Activated naive CD4-positive, alpha-beta T cell (primary cell): ENCODE measurements at regions not wholly inside any gene's neighbourhood (a gene's known extent, or its start where the extent isn't known, plus 50 kb on each side); places are given as distances from the start of the nearest gene placed in this dataset.
"Not testable (repeated sequence)": the region's sequence is repeated elsewhere in the genome, so short reads cannot be mapped to it uniquely, and the experiment has no call there.

Experiments
- DNase-seq, 4 experiments: peaks; one replicate each; lab custom pipeline; 2025; lab: John Stamatoyannopoulos, UW

DNA sequence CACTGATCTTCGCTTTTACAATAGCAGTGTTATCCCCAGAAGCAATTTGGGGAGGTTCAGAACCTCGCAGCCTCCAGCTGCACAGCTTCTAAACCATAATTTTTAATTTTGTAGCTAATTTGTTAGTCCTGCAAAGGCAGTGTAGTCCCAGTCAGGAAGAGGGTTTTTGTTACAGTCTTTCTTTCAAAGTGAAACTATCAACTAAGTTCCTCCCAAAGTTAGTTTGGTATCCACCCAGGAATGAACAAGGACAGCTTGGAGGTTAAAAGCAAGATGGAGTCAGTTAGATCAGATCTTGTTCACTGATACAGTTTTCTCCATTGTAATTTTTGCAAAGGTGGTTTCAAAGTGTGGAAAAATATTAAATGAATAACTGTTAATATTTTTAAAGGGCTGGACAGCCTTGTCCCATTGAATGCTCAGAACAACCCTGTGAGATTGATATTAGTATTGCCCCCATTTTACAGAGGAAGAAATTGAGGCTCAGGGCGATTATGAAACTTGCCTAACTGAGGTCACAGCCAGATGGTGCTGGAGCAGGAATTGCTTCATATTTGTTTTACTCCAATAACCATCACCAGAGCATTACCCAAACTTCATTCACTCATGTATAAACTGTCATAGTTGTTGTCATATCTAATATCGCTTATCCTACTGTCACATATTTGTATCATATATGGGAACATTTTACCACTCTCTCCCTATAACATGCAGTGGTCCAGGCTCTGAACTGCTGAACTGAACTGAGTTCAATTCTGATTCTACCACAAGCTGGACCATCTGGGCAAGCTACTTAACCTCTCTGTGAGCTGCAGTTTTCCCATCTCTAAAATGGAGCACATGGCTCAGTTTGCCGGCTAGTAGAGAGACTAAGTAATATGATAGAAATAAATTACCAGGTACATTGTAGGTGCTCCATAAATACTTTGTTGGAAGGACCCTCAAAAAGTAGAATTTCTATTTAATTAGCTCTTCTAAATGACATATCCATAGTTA is 213.8 kb downstream of the BCAS1 start:
- DNase-seq = no peak

DNA sequence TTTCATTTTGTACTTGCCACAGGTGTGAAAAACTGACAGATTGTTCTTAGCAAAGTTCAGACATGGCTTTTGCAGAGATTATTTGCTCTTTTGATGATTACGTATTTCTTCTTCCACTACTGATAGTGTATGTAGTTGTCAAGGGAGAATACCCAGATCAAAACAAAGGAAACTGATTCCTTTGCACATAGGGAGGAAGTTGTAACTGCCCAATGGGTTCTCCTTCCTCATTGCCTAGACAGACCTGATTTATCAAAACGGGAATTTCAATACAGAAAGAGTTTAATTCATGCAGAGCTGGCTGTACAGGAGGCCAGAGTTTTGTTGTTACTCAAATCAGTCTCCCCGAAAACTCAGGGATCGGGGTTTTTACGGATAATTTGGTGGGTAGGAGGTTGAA is 214.7 kb downstream of the BCAS1 start:
- no peak for DNase-seq

DNA sequence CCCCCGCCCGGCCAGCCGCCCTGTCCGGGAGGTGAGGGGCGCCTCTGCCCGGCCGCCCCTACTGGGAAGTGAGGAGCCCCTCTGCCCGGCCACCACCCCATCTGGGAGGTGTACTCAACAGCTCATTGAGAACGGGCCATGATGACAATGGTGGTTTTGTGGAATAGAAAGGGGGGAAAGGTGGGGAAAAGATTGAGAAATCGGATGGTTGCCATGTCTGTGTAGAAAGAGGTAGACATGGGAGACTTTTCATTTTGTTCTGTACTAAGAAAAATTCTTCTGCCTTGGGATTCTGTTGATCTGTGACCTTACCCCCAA is 215.8 kb downstream of the BCAS1 start:
- DNase-seq = not testable (repeated sequence)

DNA sequence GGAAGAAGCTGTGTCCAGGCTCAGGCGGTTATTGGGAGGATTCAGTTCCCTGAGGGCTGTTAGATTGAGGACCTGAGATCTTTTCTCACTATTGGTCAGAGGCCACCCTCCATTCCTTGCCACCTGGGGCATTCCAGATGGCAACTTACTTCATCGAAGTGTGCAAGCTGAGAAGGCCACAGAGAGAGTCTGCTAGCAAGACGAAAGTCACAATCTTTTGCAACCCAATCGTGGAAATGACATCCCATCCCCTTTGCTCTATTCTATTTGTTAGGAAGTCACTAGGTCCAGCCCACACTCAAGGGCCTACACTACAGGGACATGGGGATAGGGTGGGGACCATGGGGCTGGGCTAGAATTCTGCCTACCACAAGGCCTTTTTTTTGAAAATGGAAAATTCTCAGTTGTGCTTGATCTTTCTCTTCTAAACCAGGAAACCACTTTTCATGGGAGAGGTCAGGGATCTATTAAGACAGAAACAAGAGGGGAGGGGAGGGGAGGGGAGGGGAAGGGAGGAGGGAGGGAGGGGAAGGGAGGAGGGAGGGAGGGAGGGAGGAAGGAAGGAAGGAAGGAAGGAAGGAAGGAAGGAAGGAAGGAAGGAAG is 217.2 kb downstream of the BCAS1 start:
- DNase-seq = no peak

DNA sequence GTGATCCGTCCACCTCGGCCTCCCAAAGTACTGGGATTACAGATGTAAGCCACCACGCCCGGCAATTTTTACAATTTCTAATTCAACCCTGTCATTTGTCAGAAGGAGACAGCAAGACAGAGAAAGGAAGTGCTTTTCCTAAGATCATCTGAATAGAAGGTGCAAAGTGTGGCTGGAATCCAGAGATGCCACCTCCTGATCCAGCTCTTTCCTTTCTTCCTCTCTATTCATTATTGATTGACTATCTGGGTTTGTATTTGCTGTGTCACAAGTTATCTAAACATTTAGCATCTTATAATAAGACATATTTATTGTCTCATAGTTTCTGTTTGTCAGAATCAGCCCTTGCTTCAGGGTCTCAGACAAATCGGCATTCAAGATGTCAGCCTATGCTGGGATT is 217.7 kb downstream of the BCAS1 start:
- no peak for DNase-seq

DNA sequence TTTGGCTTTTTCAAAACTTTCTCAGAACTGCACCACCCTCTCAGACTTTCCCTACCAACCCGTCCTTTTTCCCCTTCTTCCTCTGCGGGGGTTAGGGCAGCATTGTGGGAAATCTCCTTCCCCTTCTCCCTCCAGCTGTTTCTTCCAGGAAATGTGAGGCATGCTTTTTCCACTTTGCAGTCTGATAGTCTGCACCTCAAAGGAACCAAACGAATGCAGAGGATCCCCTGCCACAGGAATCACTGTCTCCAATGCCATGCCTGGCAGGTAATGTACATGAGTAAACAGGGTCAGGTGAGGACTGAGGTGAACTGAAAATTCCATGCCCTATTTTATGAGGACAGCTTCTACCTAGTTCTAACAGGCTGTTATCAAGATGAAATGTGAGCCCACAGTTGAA is 218.4 kb downstream of the BCAS1 start:
- no peak for DNase-seq

DNA sequence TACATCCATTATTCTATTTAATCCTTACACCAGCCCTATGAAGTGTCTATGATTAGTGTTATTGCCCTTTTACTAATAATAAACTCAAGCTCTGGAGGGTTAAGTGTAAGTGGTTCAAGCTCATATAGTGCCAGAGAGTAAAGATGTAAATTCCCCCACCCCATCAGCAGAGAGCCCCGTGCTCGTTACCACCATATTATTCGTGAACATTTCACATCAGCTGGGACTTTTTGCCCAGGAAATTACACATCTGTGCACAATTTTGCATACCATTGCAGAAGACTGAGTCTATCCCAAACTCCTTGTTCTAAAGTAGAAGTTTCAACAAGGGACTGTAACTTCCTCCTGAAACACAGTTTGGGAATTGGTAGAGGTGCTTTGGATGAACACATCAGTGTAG is 220.1 kb downstream of the BCAS1 start:
- DNase-seq = no peak

DNA sequence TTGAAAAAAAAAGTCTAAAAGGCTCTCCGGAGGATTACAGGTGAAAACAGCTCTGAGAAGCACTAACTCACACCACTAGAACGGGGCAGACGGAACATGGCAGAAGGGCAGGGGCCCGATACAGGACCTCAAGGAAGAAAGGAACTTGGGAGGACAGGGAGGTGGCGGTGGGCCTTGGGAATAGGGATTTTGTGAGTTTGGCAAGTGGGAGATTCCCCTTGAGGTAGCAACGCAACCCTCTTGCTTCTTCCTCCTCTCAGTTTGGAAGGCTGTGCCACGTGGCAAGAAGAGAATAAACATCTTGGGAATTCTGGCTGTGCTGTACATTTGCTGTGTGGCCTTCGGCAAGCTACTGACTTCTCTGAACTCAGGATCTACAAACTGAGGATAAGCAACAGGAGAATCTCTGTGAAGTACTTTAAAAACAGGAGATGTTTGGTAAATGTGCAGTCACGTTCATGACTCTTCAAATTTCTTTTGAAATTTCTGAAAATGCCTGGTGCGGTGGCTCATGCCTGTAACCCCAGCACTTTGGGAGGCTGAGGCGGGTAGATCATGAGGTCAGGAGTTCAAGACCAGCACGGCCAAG is 220.8 kb downstream of the BCAS1 start:
- DNase-seq = no peak

DNA sequence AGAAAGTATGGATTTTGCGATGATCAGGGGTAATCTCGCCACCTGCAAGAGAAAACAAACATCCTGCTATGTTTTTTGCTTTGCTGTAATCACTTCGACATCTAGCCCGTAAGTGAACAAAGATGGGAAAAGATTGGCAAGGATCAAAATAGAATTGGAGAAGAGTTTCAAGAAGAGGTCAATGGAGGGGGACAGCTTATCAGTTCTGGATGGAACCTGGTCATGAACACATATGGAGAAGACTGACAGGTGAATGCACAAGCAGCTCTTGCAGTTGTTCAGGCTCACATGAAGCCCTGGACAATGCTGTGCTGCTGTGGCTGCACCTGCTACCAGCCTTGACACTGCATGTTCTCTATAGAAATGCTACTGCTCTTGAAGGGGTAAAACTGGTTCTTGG is 222.1 kb downstream of the BCAS1 start:
- no peak for DNase-seq

DNA sequence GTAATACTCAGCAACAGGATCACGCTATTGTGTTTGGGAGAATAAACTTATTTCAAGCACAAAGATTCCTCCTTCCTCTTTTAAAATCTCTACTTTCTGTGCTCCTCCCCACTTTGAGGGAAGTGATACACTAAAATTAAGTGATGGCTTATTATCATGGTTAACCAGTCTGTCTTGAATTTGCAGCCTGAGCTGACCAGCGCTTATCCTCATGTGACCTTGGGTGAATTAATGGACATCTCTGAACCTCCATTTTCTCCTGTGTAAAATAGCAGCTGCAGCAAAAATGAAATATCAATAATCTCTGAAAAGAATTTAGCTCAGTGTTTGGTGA is 222.6 kb downstream of the BCAS1 start:
- DNase-seq = no peak

DNA sequence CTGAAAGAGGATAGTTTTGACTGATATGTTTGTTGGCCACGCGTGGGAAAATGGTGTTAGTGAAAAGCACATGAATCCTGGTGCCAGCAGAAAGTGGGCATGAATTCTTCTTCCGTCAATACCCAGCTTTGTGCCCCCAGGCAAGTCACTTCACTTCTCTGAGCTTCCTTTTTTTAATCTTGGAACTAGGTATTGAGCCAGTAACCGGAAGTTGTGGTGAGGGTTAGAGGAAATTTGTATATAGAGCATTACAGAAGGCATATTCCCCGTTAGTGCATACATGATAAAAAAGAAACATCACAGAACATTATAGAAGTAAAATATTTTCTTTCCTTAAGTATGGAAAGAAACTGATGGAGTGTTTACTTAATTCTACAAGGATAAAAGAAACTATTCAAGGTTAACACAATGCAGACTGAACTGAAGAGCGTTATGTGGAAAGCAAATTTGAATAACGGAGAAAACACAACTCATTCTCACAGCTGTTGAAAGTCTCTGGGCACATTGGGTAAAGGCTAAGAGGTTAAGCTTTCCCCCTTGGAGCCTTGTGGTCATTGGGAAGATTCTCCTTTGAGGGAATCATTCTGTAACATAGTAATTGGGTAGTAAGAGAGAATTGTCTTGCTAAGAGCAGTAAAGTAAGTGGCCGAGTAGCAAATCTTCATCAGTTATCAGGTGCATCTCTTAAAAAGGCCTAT is 223.1 kb downstream of the BCAS1 start:
- DNase-seq = no peak

DNA sequence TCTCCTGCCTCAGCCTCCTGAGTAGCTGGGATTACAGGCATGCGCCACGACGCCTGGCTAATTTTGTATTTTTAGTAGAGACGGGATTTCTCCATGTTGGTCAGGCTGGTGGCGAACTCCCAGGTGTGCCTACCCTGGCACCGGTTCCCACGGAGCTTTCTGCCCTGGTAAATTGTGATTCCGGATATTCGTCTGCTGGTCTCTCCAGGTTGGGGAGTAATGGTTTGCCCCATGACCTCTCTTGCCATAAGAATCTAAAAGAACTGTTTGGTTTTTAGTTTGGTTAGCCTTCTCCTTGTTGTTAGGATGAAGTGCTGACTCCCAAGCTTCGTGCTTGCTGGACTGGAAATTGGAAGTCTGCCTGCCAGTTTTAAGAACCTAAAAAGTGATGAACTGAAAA is 223.8 kb downstream of the BCAS1 start:
- DNase-seq = no peak

DNA sequence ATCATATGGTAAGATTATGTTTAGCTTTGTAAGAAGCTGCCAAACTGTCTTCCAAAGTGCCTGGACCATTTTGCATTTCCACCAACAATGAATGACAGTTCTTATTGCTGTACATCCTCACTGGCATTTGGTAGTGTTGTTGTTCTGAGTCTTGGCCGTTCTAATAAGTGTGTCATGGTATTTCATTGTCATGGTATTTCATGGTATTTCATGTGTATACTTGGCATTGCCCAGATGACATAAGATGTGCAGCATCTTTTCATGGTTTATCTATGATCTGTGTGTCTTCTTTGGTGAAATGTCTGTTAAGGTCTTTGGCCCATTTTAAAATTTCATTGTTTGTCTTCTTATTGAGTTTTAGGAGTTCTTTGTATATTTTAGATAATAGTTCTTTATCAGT is 224.4 kb downstream of the BCAS1 start:
- DNase-seq = no peak

DNA sequence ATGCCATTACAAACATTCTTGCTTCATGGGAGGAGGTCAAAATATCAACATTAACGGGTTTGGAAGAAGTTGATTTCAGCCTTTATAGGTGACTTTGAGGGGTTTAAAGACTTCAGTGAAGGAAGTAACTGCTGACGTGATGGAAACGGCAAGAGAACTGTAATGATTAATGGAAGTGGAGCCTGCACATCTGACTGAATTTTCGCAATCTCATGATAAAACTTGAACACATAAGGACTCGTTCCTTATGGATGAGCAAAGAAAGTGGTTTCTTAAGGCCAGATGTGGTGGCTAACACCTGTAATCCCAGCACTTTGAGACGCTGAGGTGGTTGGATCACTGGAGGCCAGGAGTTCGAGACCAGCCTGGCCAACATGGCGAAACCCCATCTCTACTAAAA is 226.1 kb downstream of the BCAS1 start:
- DNase-seq = no peak

DNA sequence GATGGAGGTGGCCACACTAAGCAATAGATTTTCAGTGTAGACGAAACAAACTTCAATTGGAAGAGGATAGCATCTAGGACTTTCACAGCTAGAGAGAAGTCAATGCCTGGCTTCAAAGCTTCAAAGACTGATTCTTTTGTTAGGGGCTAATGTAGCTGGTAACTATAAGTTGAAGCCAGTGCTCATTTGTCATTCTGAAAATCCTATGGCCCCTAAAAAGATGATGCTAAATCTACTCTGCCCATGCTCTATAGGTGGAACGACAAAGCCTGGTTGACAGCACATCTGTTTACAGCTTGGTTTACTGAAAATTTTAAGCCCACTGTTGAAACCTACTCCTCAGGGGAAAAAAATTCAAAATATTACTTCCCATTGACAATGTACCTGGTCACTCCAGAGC is 226.7 kb downstream of the BCAS1 start:
- no peak for DNase-seq

DNA sequence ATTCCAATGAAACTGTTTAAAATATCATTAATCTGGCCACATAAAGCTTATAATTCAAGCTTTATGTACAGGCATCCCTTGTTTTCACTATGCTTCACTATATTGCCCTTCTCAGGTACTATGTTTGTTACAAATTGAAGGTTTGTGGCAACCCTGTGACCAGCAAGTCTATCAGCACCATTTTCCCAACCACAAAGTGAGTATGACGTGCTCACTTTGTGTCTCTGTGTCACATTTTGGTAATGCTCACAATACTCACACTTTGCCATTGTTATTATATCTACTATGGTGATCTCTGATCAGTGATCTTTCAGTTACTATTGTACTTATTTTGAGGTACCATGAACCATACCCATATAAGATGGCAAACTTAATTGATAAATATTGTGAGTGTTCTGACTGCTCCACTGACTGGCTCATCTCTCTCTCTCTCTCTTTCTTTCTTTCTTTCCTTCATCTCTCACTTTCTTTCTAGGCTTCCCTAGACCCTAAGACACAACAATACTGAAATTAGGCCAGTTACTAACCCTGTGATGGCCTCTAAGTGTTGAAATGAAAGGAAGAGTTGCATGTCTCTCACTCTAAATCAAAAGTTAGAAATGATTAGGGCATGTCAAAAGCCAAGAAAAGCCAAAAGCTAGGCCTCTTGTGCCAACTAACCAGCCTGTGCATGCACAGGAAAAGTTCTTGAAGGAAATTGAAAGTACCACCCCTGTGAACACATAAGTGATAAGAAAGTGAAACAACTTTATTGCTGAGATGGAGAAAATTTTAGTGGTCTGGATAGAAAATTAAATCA is 227.9 kb downstream of the BCAS1 start:
- DNase-seq = no peak

DNA sequence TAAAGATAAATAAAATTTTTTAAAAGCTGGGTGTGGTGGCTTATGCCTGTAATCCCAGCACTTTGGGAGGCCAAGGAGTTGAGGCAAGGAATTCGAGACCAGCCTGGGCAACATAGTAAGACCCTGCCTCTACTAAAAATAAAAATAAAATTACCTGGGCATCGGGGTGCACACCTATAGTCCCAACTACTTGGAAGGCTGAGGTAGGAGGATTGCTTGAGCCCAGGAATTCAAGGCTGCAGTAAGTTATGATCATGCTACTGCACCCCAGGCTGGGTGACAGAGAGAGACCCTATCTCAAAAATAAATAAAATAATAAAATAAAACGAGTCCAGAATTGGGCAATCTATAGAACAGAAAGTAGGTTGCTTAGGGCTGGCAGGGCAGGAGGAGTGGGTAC is 228.7 kb downstream of the BCAS1 start:
- no peak for DNase-seq

DNA sequence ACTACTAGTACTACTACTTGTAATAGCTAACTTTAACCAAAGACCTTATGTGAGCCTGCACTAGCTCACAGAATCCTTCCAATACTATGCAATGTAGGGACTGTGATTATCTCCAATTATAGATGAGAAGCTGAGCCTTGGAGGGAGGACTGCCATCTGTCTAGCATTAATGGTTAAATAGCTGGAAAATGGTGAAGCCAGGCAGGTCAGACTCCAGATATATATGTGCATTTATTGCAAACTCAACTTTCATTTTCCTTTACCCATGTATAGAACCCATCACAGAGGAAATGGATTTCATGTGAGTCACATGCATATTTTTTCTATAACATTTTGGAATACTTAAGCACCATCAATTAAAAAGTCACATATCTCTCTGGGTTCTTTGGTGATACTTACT is 229.9 kb downstream of the BCAS1 start:
- no peak for DNase-seq

DNA sequence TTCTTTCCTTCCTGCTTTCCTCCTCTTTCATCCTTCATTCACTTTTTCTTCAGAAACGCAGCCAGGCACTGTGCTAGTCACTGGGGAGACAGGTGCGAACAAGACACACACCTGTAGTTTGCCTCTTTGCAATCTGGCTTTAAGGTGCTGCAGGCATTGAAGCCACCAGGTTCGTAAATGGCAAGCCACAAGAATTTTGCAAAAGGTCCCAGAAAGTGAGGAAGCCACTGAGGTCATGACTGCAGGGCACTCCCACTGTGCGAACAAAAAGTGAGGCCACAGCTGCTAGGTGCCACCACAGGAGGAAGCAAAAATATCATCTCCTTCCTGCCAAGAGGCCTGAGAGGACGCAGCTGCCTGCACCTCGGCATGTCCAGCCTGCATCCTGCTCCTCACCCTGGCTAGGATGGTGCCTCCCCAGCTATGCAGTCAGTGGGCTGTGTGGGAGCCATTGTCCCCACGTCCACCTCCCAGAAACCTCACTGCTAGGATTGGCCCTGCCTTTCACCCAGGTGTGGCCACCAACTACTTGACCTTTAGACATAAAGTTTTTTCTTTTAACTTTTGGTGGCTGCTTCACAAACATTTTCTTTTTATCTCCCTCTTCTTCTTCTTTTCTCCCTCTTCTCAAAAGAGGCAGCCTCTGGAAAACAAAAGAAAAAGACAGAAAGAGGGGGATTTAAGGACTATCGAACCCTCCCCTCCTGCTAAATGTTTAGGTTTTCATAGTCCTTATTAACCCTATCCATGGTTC is 230.8 kb downstream of the BCAS1 start:
- peak in 2 of 4 experiments; percentile 24 to 46 for DNase-seq

DNA sequence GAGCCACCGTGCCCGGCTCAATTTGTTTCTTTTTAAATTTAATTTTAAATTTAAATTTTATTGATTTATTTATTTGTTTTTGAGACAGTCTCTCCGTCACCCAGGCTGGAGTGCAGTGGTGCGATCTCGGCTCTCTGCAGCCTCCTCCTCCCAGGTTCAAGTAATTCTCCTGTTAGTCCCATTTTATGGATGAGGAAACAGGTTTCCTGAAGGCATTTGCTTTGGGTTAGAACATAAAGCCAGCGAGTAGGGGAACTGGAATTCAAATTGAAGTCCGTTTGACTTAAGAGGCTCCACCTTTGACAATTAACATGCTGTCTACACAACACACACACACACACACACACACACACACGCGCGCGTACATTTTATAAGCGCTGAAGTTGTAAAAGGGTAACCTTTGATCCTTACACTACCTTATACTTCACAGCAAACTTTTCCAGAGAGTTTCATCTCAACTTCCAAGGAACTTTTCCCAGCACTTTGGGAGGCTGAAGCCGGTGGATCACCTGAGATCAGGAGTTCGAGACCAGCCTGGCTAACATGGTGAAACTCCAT is 232.0 kb downstream of the BCAS1 start:
- no peak for DNase-seq
